NCI-H1105 (cell line): ENCODE measurements at regions not wholly inside any gene's neighbourhood (a gene's known extent, or its start where the extent isn't known, plus 50 kb on each side); places are given as distances from the start of the nearest gene placed in this dataset.

Source experiments
- DNase-seq: peaks from one replicate; lab custom pipeline; 2025; lab: John Stamatoyannopoulos, UW

- DNase-seq, result no peak
These were observed 250.1 kb downstream of the DIO2 start for GRCh38 chr14:79961197-79961596.

- no peak for DNase-seq
These were observed 251.0 kb downstream of the DIO2 start for GRCh38 chr14:79960288-79960687.

- no peak for DNase-seq
These were observed 259.7 kb downstream of the DIO2 start for GRCh38 chr14:79951572-79951971.

- DNase-seq, result no peak
These were observed 261.4 kb downstream of the DIO2 start for GRCh38 chr14:79949906-79950305.

- peak; percentile 42 for DNase-seq
These were observed 263.8 kb downstream of the DIO2 start for GRCh38 chr14:79947440-79948054.

GRCh38 chr14:79939235-79939634, 272.1 kb downstream of the DIO2 start:
- DNase-seq, result no peak

DNA sequence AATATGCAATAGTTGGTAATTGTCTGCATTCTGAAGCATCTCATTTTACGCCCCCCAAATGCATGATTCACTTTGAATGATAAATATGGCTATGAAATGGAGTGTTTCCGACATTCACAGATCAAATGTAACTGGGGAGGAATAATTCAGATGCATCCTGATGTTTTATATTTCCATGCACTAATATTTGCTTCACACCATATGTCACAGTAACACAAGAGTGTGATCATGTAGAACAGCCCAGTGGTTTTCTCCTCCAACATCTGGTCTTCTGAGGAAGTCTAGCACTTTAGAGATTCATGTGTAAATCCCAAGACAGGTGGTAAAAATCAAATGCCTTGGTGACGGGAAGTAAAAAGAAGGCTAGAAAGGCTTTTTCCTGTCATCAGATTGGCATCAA, 273.1 kb downstream of the DIO2 start:
- DNase-seq, result no peak

GRCh38 chr14:79937433-79937832, 273.9 kb downstream of the DIO2 start:
- DNase-seq, result no peak

DNA sequence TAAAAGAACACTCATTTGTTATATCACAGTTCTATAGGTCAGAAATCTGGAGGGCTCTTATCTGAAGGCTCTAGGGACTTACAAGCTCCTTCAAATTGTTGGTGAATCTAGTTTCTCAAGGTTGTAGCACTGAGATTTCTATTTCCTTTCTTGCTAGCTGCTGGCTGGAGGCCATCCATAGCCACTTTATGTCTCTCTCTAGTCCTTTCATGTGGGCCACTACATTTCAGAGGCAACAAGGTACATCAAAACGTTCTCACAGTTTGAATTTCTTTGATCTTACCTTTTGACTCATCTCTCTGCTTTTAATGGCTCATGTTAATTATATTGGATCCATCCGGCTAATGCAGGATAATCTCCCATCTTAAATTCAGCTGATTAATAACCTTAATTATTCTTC, 286.8 kb downstream of the DIO2 start:
- DNase-seq, result no peak

DNA sequence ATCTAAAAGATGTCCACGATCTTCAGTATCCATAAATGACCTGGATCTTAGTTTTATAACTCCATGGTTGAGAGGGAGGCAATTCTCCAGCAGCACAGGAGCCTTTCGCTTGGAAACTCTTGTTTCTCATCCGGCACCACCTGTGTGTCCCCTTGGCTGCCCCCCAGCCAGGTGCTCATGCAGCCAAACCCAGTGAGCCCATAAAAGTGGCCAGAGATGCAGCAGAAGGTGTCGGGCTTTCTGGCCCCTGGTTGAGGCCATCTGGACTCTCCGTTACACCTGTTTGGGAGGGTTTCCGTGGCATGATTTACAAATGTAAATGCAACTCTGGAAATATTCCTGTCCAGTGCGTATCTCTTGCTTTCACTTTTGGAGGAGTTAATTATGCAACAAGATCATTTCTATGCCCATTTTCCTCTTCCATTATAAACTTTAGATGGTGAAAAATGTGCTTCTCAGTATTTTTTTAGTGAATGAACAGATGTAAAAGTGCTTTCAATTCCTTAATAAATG, 291.1 kb downstream of the DIO2 start:
- no peak for DNase-seq
